ENCODE measurements at regions not wholly inside any gene's neighbourhood (a gene's known extent, or its start where the extent isn't known, plus 50 kb on each side); places are given as distances from the start of the nearest gene placed in this dataset.
A peak's percentile ranks its signal among the peaks of the same experiment; 100 is the strongest.

GRCh38 chr6:139905404-139906052 is 531.1 kb upstream of the CITED2 start:
- Histone ChIP-seq H3K79me2 (no peaks in the 10 kb centered on the region), H3K27ac (peak overlapping the region; percentile 44), H3K36me3 (replicated peaks; ENCODE audit: insufficient read depth, low read depth) (no peaks in the 10 kb centered on the region), H3K4me1 (ENCODE audit: insufficient read depth) (peaks cover 17% of the 10 kb centered on the region), H3K9me2 (replicated peaks; ENCODE audit: insufficient read depth) (no peaks in the 10 kb centered on the region), H3K27me3 (no peaks in the 10 kb centered on the region), H3K4me3 (no peak overlapping the region), H4K20me1 (ENCODE audit: insufficient read depth, poor library complexity, severe bottlenecking) (no peaks in the 10 kb centered on the region), H2AFZ (no peak overlapping the region), H3K4me2 (no peak overlapping the region), H3K9me3 (ENCODE audit: low read depth) (no peaks in the 10 kb centered on the region)
- DNase-seq (ENCODE audit: low spot score), result no peak
- WGBS (ENCODE audit: low lambda C conversion rate, missing lambda C conversion rate), result 42% methylated on average over 3 of the region's 3 CpGs
- TF ChIP-seq EZH2 (IDR thresholded peaks at IDR 0.05; ENCODE audit: borderline replicate concordance) (no peak), CTCF (IDR thresholded peaks at IDR 0.05; ENCODE audit: poor library complexity) (no peak), EZH2phosphoT487 (IDR thresholded peaks at IDR 0.05; ENCODE audit: low read depth, severe bottlenecking, unreplicated experiment) (no peak)

- Histone ChIP-seq H4K20me1 (ENCODE audit: insufficient read depth, poor library complexity, severe bottlenecking) (no peaks in the 10 kb centered on the region), H2AFZ (no peak overlapping the region), H3K27ac (peak overlapping the region; percentile 44), H3K9me2 (replicated peaks; ENCODE audit: insufficient read depth) (no peaks in the 10 kb centered on the region), H3K4me2 (no peak overlapping the region), H3K9me3 (ENCODE audit: low read depth) (no peaks in the 10 kb centered on the region), H3K4me3 (no peak overlapping the region), H3K36me3 (replicated peaks; ENCODE audit: insufficient read depth, low read depth) (no peaks in the 10 kb centered on the region), H3K4me1 (ENCODE audit: insufficient read depth) (peaks cover 17% of the 10 kb centered on the region), H3K27me3 (no peaks in the 10 kb centered on the region), H3K79me2 (no peaks in the 10 kb centered on the region)
- TF ChIP-seq CTCF (IDR thresholded peaks at IDR 0.05; ENCODE audit: poor library complexity) (no peak), EZH2 (IDR thresholded peaks at IDR 0.05; ENCODE audit: borderline replicate concordance) (no peak), EZH2phosphoT487 (IDR thresholded peaks at IDR 0.05; ENCODE audit: low read depth, severe bottlenecking, unreplicated experiment) (no peak)
- no peak for DNase-seq (ENCODE audit: low spot score)
- 61% methylated on average over 1 of the region's 1 CpG for WGBS (ENCODE audit: low lambda C conversion rate, missing lambda C conversion rate)
These were observed 530.1 kb upstream of the CITED2 start for GRCh38 chr6:139904568-139904967.

GRCh38 chr6:139904158-139904533 is 529.7 kb upstream of the CITED2 start:
- no peak overlapping the region for H3K4me3 ChIP-seq
- H3K4me2 ChIP-seq, result no peak overlapping the region
- peak overlapping the region; percentile 44 for H3K27ac ChIP-seq
- no peaks in the 10 kb centered on the region for H3K9me3 ChIP-seq (ENCODE audit: low read depth)
- H3K4me1 ChIP-seq (ENCODE audit: insufficient read depth), result peaks cover 17% of the 10 kb centered on the region
- no peak for DNase-seq (ENCODE audit: low spot score)
- no peak overlapping the region for H2AFZ ChIP-seq
- H3K79me2 ChIP-seq, result no peaks in the 10 kb centered on the region
- H3K27me3 ChIP-seq, result no peaks in the 10 kb centered on the region
- no peaks in the 10 kb centered on the region for H4K20me1 ChIP-seq (ENCODE audit: insufficient read depth, poor library complexity, severe bottlenecking)
- no peaks in the 10 kb centered on the region for H3K36me3 ChIP-seq (replicated peaks; ENCODE audit: insufficient read depth, low read depth)
- TF ChIP-seq CTCF (IDR thresholded peaks at IDR 0.05; ENCODE audit: poor library complexity) (no peak), EZH2 (IDR thresholded peaks at IDR 0.05; ENCODE audit: borderline replicate concordance) (no peak), EZH2phosphoT487 (IDR thresholded peaks at IDR 0.05; ENCODE audit: low read depth, severe bottlenecking, unreplicated experiment) (no peak)
- H3K9me2 ChIP-seq (replicated peaks; ENCODE audit: insufficient read depth), result no peaks in the 10 kb centered on the region

All from hepatocyte (in vitro differentiated cells).